ENCODE measurements at regions not wholly inside any gene's neighbourhood (a gene's known extent, or its start where the extent isn't known, plus 50 kb on each side); places are given as distances from the start of the nearest gene placed in this dataset.

DNA sequence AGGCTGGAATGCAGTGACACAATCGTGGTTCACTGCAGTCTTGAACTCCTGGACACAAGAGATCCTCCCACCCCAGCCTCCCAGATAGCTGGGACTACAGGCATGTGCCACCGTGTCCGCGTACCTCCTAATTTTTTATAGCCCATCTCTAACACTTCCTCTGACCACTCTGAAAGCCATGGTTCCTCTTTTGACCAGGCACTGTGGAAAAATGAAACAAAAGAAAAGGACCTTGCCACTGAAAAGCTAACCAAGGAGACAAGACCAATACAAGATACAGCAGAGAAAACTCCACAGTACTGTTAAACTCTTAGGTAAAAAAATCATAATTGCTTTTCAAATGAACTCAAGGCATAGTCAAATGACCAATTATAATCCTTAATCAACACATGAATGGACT lies 233.3 kb downstream of the NEDD1 start:
- Histone ChIP-seq H3K79me2 (ENCODE audit: insufficient read depth, low read length) (no peaks in the 10 kb centered on the region), H3K27ac (ENCODE audit: low read depth, low read length, poor library complexity, severe bottlenecking) (no peak overlapping the region), H3K4me3 (ENCODE audit: low read depth, low read length, poor library complexity, severe bottlenecking) (no peak overlapping the region), H2AFZ (ENCODE audit: low read length) (no peak overlapping the region), H3K4me2 (ENCODE audit: low read length) (no peak overlapping the region), H3F3A (ENCODE audit: insufficient read depth, low read length) (no peaks in the 10 kb centered on the region), H3K9me3 (ENCODE audit: low read length) (no peaks in the 10 kb centered on the region), H3K9me2 (ENCODE audit: low read depth, low read length) (no peaks in the 10 kb centered on the region), H3K9ac (ENCODE audit: low read length) (no peak overlapping the region), H3K4me1 (ENCODE audit: insufficient read depth, low read length, severe bottlenecking) (no peaks in the 10 kb centered on the region), H3K27me3 (ENCODE audit: insufficient read depth, low read length) (no peaks in the 10 kb centered on the region), H3K36me3 (ENCODE audit: insufficient read depth, low read length) (no peaks in the 10 kb centered on the region), H4K20me1 (ENCODE audit: insufficient read depth, low read length) (no peaks in the 10 kb centered on the region)
- TF ChIP-seq EZH2 (IDR thresholded peaks at IDR 0.05; ENCODE audit: borderline replicate concordance, low read length) = no peak
- TF ChIP-seq, protein P1, sequence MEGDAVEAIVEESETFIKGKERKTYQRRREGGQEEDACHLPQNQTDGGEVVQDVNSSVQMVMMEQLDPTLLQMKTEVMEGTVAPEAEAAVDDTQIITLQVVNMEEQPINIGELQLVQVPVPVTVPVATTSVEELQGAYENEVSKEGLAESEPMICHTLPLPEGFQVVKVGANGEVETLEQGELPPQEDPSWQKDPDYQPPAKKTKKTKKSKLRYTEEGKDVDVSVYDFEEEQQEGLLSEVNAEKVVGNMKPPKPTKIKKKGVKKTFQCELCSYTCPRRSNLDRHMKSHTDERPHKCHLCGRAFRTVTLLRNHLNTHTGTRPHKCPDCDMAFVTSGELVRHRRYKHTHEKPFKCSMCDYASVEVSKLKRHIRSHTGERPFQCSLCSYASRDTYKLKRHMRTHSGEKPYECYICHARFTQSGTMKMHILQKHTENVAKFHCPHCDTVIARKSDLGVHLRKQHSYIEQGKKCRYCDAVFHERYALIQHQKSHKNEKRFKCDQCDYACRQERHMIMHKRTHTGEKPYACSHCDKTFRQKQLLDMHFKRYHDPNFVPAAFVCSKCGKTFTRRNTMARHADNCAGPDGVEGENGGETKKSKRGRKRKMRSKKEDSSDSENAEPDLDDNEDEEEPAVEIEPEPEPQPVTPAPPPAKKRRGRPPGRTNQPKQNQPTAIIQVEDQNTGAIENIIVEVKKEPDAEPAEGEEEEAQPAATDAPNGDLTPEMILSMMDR (IDR thresholded peaks at IDR 0.05; ENCODE audit: low read length) = no peak

DNA sequence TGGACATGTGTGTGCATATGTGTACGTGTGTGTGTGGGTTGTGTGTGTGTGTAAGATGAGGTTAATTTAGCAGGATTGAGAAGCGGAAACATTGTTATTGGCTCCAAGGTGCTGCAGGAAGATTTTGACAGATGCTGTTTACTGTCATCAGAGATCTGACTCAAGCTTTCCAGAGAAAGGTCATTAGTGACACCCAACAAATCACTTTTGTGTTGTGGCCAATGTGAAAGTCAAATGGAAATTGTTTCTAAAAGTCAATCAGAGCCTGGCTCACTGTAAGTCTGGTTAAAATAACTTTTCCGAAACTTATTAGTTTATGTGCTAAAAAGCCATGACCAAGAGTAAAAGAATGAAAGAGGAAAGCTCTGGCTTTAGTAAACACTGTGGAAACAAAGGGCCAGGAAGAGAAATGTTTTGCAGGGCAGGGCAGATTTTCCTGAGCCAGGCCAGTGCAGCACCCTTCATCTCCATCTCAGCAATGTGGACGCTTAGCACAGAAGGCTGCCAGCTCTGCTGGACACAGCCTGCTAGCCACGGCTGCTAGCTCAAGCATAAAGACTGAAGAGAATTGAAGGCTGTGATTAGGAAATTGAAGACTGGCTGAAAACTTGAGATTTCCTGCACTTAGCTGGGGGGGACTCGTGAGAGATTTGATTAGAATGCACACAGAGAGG lies 235.8 kb downstream of the NEDD1 start:
- Histone ChIP-seq H3K9me2 (ENCODE audit: low read depth, low read length) (no peaks in the 10 kb centered on the region), H3K27ac (ENCODE audit: low read depth, low read length, poor library complexity, severe bottlenecking) (no peak overlapping the region)
- TF ChIP-seq, protein P1 (IDR thresholded peaks at IDR 0.05; ENCODE audit: low read length) = no peak
- TF ChIP-seq EZH2 (IDR thresholded peaks at IDR 0.05; ENCODE audit: borderline replicate concordance, low read length) = no peak

DNA sequence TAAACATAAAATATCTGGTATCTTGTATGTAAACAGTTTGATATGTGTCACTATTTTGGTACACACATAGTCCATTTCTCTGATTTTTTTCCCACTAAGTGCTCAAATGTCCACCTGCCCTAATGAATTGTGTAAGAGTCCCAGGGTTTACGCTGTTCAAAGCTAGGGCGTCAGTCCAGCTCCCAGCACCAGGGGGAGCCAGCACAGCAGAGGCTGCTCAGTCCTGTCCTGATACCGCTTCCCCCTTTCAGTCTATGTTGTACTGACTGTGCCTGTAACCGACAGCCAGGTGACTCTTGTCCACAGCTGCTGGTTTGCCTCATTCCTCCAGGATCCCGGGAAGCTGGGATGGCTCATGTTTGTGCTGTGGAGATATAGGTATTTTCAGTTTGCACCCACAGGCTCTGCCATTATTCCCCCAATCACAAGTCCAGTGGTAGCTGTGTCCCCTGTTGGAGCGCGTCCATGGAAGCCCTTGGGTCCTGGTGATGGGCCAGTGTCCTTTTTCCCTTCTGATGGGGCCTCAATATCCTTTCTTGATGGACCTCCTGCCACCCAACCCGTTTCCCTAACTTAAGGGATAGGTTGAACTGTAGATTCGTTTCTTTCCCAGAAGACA lies 242.0 kb downstream of the NEDD1 start:
- no peaks in the 10 kb centered on the region for H3K36me3 ChIP-seq (ENCODE audit: insufficient read depth, low read length)
- no peaks in the 10 kb centered on the region for H3K4me1 ChIP-seq (ENCODE audit: insufficient read depth, low read length, severe bottlenecking)
- no peaks in the 10 kb centered on the region for H3K9me3 ChIP-seq (ENCODE audit: low read length)
- no peak overlapping the region for H3K4me2 ChIP-seq (ENCODE audit: low read length)
- H3K9ac ChIP-seq (ENCODE audit: low read length) = no peak overlapping the region
- no peaks in the 10 kb centered on the region for H3F3A ChIP-seq (ENCODE audit: insufficient read depth, low read length)
- H3K9me2 ChIP-seq (ENCODE audit: low read depth, low read length) = no peaks in the 10 kb centered on the region
- no peaks in the 10 kb centered on the region for H3K27me3 ChIP-seq (ENCODE audit: insufficient read depth, low read length)
- no peak overlapping the region for H3K27ac ChIP-seq (ENCODE audit: low read depth, low read length, poor library complexity, severe bottlenecking)
- H3K79me2 ChIP-seq (ENCODE audit: insufficient read depth, low read length) = no peaks in the 10 kb centered on the region
- no peak overlapping the region for H3K4me3 ChIP-seq (ENCODE audit: low read depth, low read length, poor library complexity, severe bottlenecking)
- no peak overlapping the region for H2AFZ ChIP-seq (ENCODE audit: low read length)
- TF ChIP-seq, protein P1 (IDR thresholded peaks at IDR 0.05; ENCODE audit: low read length) = peak; percentile 90
- no peak for TF ChIP-seq EZH2 (IDR thresholded peaks at IDR 0.05; ENCODE audit: borderline replicate concordance, low read length)
- H4K20me1 ChIP-seq (ENCODE audit: insufficient read depth, low read length) = no peaks in the 10 kb centered on the region

More for the DNA sequence above, 235.8 kb downstream of the NEDD1 start:
- no peak overlapping the region for H3K4me2 ChIP-seq (ENCODE audit: low read length)
- H3K9ac ChIP-seq (ENCODE audit: low read length) = no peak overlapping the region
- no peak overlapping the region for H2AFZ ChIP-seq (ENCODE audit: low read length)
- no peaks in the 10 kb centered on the region for H3F3A ChIP-seq (ENCODE audit: insufficient read depth, low read length)
- H3K27me3 ChIP-seq (ENCODE audit: insufficient read depth, low read length) = no peaks in the 10 kb centered on the region
- H3K4me3 ChIP-seq (ENCODE audit: low read depth, low read length, poor library complexity, severe bottlenecking) = no peak overlapping the region
- H3K79me2 ChIP-seq (ENCODE audit: insufficient read depth, low read length) = no peaks in the 10 kb centered on the region
- H4K20me1 ChIP-seq (ENCODE audit: insufficient read depth, low read length) = no peaks in the 10 kb centered on the region
- no peaks in the 10 kb centered on the region for H3K36me3 ChIP-seq (ENCODE audit: insufficient read depth, low read length)
- H3K4me1 ChIP-seq (ENCODE audit: insufficient read depth, low read length, severe bottlenecking) = no peaks in the 10 kb centered on the region
- H3K9me3 ChIP-seq (ENCODE audit: low read length) = no peaks in the 10 kb centered on the region
